Hindlimb muscle (tissue), 1 donor: ENCODE measurements at regions not wholly inside any gene's neighbourhood (a gene's known extent, or its start where the extent isn't known, plus 50 kb on each side); places are given as distances from the start of the nearest gene placed in this dataset.
A peak's percentile ranks its signal among the peaks of the same experiment; 100 is the strongest.

Experiments used
- DNase-seq: peaks from one replicate; pipeline ENCODE4 v3.0.0-alpha.2; 2013

GRCh38 chr20:60970601-60971000 is 281.5 kb upstream of the CDH4 start:
- no peak for DNase-seq

- no peak for DNase-seq
These were observed 278.0 kb upstream of the CDH4 start for GRCh38 chr20:60974022-60974421.

- no peak for DNase-seq
These were observed 277.6 kb upstream of the CDH4 start for GRCh38 chr20:60974441-60974945.

- DNase-seq = no peak
These were observed 275.9 kb upstream of the CDH4 start for GRCh38 chr20:60976139-60976538.

GRCh38 chr20:60976913-60977312 is 275.1 kb upstream of the CDH4 start:
- DNase-seq = no peak

- peak; percentile 7 for DNase-seq
These were observed 274.2 kb upstream of the CDH4 start for GRCh38 chr20:60977901-60978300.

GRCh38 chr20:60984666-60985065 is 267.4 kb upstream of the CDH4 start:
- no peak for DNase-seq

GRCh38 chr20:60986506-60987156 is 265.4 kb upstream of the CDH4 start:
- DNase-seq = no peak

- DNase-seq = no peak
These were observed 262.0 kb upstream of the CDH4 start for GRCh38 chr20:60990061-60990460.

GRCh38 chr20:60990643-60991042 is 261.4 kb upstream of the CDH4 start:
- DNase-seq = no peak

- DNase-seq = no peak
These were observed 258.5 kb upstream of the CDH4 start for GRCh38 chr20:60993433-60994044.

GRCh38 chr20:60999250-60999649 is 252.8 kb upstream of the CDH4 start:
- no peak for DNase-seq

- DNase-seq = no peak
These were observed 250.0 kb upstream of the CDH4 start for GRCh38 chr20:61002090-61002489.

- DNase-seq = no peak
These were observed 237.6 kb upstream of the CDH4 start for GRCh38 chr20:61014491-61014890.

- no peak for DNase-seq
These were observed 236.5 kb upstream of the CDH4 start for GRCh38 chr20:61015602-61016001.

GRCh38 chr20:61019322-61019721 is 232.7 kb upstream of the CDH4 start:
- DNase-seq = no peak

GRCh38 chr20:61023612-61024011 is 228.4 kb upstream of the CDH4 start:
- no peak for DNase-seq

GRCh38 chr20:61024390-61024789 is 227.7 kb upstream of the CDH4 start:
- DNase-seq = no peak

GRCh38 chr20:61025536-61025935 is 226.5 kb upstream of the CDH4 start:
- no peak for DNase-seq

- DNase-seq = no peak
These were observed 225.9 kb upstream of the CDH4 start for GRCh38 chr20:61026173-61026572.

- DNase-seq = no peak
These were observed 225.3 kb upstream of the CDH4 start for GRCh38 chr20:61026731-61027130.

GRCh38 chr20:61027218-61027617 is 224.8 kb upstream of the CDH4 start:
- no peak for DNase-seq

- DNase-seq = no peak
These were observed 221.9 kb upstream of the CDH4 start for GRCh38 chr20:61030130-61030529.

- DNase-seq = no peak
These were observed 220.8 kb upstream of the CDH4 start for GRCh38 chr20:61031101-61031830.
